PC-3 (cell line): ENCODE measurements at regions not wholly inside any gene's neighbourhood (a gene's known extent, or its start where the extent isn't known, plus 50 kb on each side); places are given as distances from the start of the nearest gene placed in this dataset.

ENCODE experiments used
- ATAC-seq: fragments of 200-7000 bp; cut with Tn5 transposase; 2 replicates; pipeline ENCODE4 v1.9.1; 2020; ENCODE audit warnings: mild to moderate bottlenecking, moderate library complexity
- BruUV-seq: library from RNA; stranded (reverse); fragments of 400-500 nt; replicated peaks from 2 replicates; lab custom pipeline; 2021; lab: Mats Ljungman, UMichigan
- CTCF ChIA-PET: fragments of 300-600 bp; sonication (Branson Sonifier 250); formaldehyde crosslinking; loops from one replicate; lab custom pipeline; 2022; ENCODE audit warnings: antibody characterized with exemption; lab: Charles Lee
- POLR2A ChIA-PET: fragments of 300-600 bp; sonication (Branson Sonifier 250); formaldehyde crosslinking; loops from one replicate; lab custom pipeline; 2022; ENCODE audit warnings: antibody characterized with exemption; ENCODE audit not compliant: unreplicated experiment; lab: Charles Lee
- DNase-seq: peaks from one replicate; pipeline ENCODE4 v3.0.0-alpha.2; 2015
- H2AFZ ChIP-seq: fragments of 300-600 bp; sonication (generic); 2 replicates; pipeline ENCODE4 v1.6.0; 2016; ENCODE audit warnings: antibody characterized with exemption, low read length
- H3F3A ChIP-seq: fragments of 300-600 bp; sonication (generic); one replicate; pipeline ENCODE4 v1.6.0; 2017; ENCODE audit warnings: antibody characterized with exemption, low read length, control low read depth, mild to moderate bottlenecking; ENCODE audit not compliant: unreplicated experiment
- H3K27ac ChIP-seq: fragments of 300-600 bp; sonication (generic); 2 replicates; pipeline ENCODE4 v1.5.1; 2016; ENCODE audit warnings: mild to moderate bottlenecking, low read length
- H3K27me3 ChIP-seq: fragments of 300-600 bp; sonication (generic); 2 replicates; pipeline ENCODE4 v1.6.1; 2016; ENCODE audit warnings: low read length, mixed read lengths
- H3K36me3 ChIP-seq: fragments of 300-600 bp; sonication (generic); 2 replicates; pipeline ENCODE4 v1.6.1; 2016; ENCODE audit warnings: low read depth, mixed run types, low read length, mixed read lengths
- H3K4me1 ChIP-seq: fragments of 300-600 bp; sonication (generic); 2 replicates; pipeline ENCODE4 v1.5.1; 2016; ENCODE audit warnings: low read length; ENCODE audit not compliant: insufficient read depth
- H3K4me2 ChIP-seq: fragments of 300-600 bp; sonication (generic); 2 replicates; pipeline ENCODE4 v1.6.0; 2016; ENCODE audit warnings: low read length
- H3K4me3 ChIP-seq: fragments of 300-600 bp; sonication (generic); 2 replicates; pipeline ENCODE4 v1.5.1; 2016; ENCODE audit warnings: mild to moderate bottlenecking, low read length, mixed read lengths
- H3K79me2 ChIP-seq: fragments of 300-600 bp; sonication (generic); 2 replicates; pipeline ENCODE4 v1.6.1; 2017; ENCODE audit warnings: low read length, mixed read lengths
- H3K9ac ChIP-seq: fragments of 300-600 bp; sonication (generic); 2 replicates; pipeline ENCODE4 v1.6.0; 2016; ENCODE audit warnings: mild to moderate bottlenecking, low read length
- H3K9me2 ChIP-seq: fragments of 300-600 bp; sonication (generic); replicated peaks from 2 replicates; pipeline ENCODE4 v1.6.1; 2016; ENCODE audit warnings: mixed run types, low read length, mixed read lengths
- H3K9me3 ChIP-seq: fragments of 300-600 bp; sonication (generic); 2 replicates; pipeline ENCODE4 v1.6.1; 2016; ENCODE audit warnings: low read length, mixed read lengths
- H4K20me1 ChIP-seq: fragments of 300-600 bp; sonication (generic); 2 replicates; pipeline ENCODE4 v1.6.1; 2016; ENCODE audit warnings: low read length, mixed read lengths
- EZH2 ChIP-seq: fragments of 300-600 bp; sonication (generic); IDR thresholded peaks from one replicate; pipeline ENCODE4 v1.6.1; 2017; ENCODE audit warnings: antibody characterized with exemption, mild to moderate bottlenecking, low read length; ENCODE audit not compliant: unreplicated experiment
- EZH2phosphoT487 ChIP-seq: fragments of 300-600 bp; sonication (generic); IDR thresholded peaks from 2 replicates; pipeline ENCODE4 v1.6.1; 2018; ENCODE audit warnings: mild to moderate bottlenecking, antibody characterized with exemption, low read length, borderline replicate concordance
- intact Hi-C: fragments of 100-400 bp; cut with micrococcal nuclease; formaldehyde crosslinking; loops from 2 replicates; pipeline ENCODE4 v1.9.0; 2023
- TF ChIP-seq, protein P1 (sequence below): fragments of 300-600 bp; sonication (generic); conservative IDR thresholded peaks from 2 replicates; pipeline ENCODE4 v1.5.1; 2017; ENCODE audit warnings: antibody characterized with exemption, low read depth, mild to moderate bottlenecking, low read length

- no peak for TF ChIP-seq EZH2phosphoT487
- no peak for TF ChIP-seq EZH2
- TF ChIP-seq, protein P1, sequence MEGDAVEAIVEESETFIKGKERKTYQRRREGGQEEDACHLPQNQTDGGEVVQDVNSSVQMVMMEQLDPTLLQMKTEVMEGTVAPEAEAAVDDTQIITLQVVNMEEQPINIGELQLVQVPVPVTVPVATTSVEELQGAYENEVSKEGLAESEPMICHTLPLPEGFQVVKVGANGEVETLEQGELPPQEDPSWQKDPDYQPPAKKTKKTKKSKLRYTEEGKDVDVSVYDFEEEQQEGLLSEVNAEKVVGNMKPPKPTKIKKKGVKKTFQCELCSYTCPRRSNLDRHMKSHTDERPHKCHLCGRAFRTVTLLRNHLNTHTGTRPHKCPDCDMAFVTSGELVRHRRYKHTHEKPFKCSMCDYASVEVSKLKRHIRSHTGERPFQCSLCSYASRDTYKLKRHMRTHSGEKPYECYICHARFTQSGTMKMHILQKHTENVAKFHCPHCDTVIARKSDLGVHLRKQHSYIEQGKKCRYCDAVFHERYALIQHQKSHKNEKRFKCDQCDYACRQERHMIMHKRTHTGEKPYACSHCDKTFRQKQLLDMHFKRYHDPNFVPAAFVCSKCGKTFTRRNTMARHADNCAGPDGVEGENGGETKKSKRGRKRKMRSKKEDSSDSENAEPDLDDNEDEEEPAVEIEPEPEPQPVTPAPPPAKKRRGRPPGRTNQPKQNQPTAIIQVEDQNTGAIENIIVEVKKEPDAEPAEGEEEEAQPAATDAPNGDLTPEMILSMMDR, result no peak
- H3K36me3 ChIP-seq, result no peaks in the 10 kb centered on the region
These were observed 487.3 kb upstream of the KIF2B start for GRCh38 chr17:53335443-53335842.

DNA sequence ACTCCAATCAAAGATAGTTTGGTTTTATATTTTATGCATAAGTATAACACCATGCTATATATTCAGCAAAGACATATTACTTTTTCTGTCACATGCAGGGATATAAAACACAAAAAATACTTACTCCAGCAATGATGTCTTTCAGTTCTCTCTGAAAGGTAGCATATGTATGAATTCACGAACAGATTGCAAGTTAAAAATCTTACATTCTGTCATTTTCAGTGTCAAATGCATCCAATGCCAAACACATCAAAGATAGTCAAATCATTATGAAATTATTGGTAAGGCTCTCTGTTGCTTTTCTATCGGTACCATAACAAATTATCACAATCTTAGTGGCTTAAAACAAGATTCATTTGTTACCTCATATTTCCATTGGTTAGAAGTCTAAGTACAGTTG, 492.0 kb upstream of the KIF2B start:
- BruUV-seq, result no TSS peak
- POLR2A ChIA-PET, result no interaction called here
- no peak for ATAC-seq

More at GRCh38 chr17:53335443-53335842, 487.3 kb upstream of the KIF2B start:
- H3K79me2 ChIP-seq, result no peaks in the 10 kb centered on the region
- no peaks in the 10 kb centered on the region for H3K4me1 ChIP-seq
- H3K9me2 ChIP-seq, result no peaks in the 10 kb centered on the region
- intact Hi-C loops, result no loop called here
- H3K27ac ChIP-seq, result no peak overlapping the region
- no peak overlapping the region for H3K4me3 ChIP-seq
- H3K4me2 ChIP-seq, result no peak overlapping the region
- ChIA-PET CTCF (no interaction called here), POLR2A (no interaction called here)
- peaks cover 50% of the 10 kb centered on the region for H3K9me3 ChIP-seq
- ATAC-seq (no peak), DNase-seq (no peak)
- H4K20me1 ChIP-seq, result no peaks in the 10 kb centered on the region
- no peaks in the 10 kb centered on the region for H3F3A ChIP-seq
- no peak overlapping the region for H3K9ac ChIP-seq
- no peaks in the 10 kb centered on the region for H3K27me3 ChIP-seq
- no TSS peak for BruUV-seq
- no peak overlapping the region for H2AFZ ChIP-seq

DNA sequence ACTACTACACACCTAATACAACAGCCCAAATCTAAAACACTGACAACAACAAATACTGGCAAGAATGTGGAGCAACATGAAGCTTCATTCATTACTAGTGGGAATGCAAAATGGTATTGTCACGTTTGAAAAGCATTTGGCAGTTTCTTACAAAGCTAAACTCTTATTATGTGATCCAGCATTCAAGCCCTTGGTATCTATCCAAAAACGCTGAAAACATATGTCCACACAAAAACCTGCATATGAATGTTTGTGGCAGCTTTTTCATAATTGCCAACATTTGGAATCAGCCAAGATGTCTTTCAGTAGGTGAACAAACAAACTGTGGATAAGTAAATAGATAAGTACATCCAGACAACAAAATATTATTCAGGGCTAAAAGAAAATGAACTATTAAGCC, 501.1 kb upstream of the KIF2B start:
- intact Hi-C loops, result loop anchor here (10.0 kb wide), 1 partner anchor 57 kb away; no protein-coding TSS in a partner anchor
- H3K27me3 ChIP-seq, result no peaks in the 10 kb centered on the region
- no peaks in the 10 kb centered on the region for H3K4me1 ChIP-seq
- H3K36me3 ChIP-seq, result no peaks in the 10 kb centered on the region
- POLR2A ChIA-PET, result no interaction called here
- H3K4me3 ChIP-seq, result no peak overlapping the region
- no peak for ATAC-seq
- H3K9me3 ChIP-seq, result peaks cover 35% of the 10 kb centered on the region
- no peak overlapping the region for H3K4me2 ChIP-seq
- no peaks in the 10 kb centered on the region for H3K9me2 ChIP-seq
- no peak for DNase-seq
- CTCF ChIA-PET, result no interaction called here
- H3K27ac ChIP-seq, result no peak overlapping the region
- BruUV-seq, result no TSS peak
- no peak overlapping the region for H2AFZ ChIP-seq
- no peaks in the 10 kb centered on the region for H4K20me1 ChIP-seq
- no peaks in the 10 kb centered on the region for H3F3A ChIP-seq
- TF ChIP-seq, protein P1, result no peak
- TF ChIP-seq EZH2, result no peak
- TF ChIP-seq EZH2phosphoT487, result no peak
- no peaks in the 10 kb centered on the region for H3K79me2 ChIP-seq
- no peak overlapping the region for H3K9ac ChIP-seq

More for the DNA sequence above, 492.0 kb upstream of the KIF2B start:
- Histone ChIP-seq H3K79me2 (no peaks in the 10 kb centered on the region), H3K27me3 (no peaks in the 10 kb centered on the region), H4K20me1 (no peaks in the 10 kb centered on the region), H3F3A (no peaks in the 10 kb centered on the region), H3K4me3 (no peak overlapping the region), H3K27ac (no peak overlapping the region), H2AFZ (no peak overlapping the region), H3K9ac (no peak overlapping the region), H3K4me1 (no peaks in the 10 kb centered on the region), H3K4me2 (no peak overlapping the region), H3K9me3 (peaks cover 28% of the 10 kb centered on the region), H3K36me3 (no peaks in the 10 kb centered on the region), H3K9me2 (no peaks in the 10 kb centered on the region)
- TF ChIP-seq, protein P1, result no peak
- TF ChIP-seq EZH2, result no peak
- TF ChIP-seq EZH2phosphoT487, result no peak
- CTCF ChIA-PET, result no interaction called here
- no peak for DNase-seq
- intact Hi-C loops, result no loop called here
